ENCODE measurements at regions not wholly inside any gene's neighbourhood (a gene's known extent, or its start where the extent isn't known, plus 50 kb on each side); places are given as distances from the start of the nearest gene placed in this dataset.

GRCh38 chr6:164911151-164911550 is 398.3 kb downstream of the C6orf118 start:
- no peak for DNase-seq

GRCh38 chr6:164906766-164907165 is 402.6 kb downstream of the C6orf118 start:
- no peak for DNase-seq

- peak in 1 of 2 experiments; percentile 75 for DNase-seq
These were observed 404.1 kb downstream of the C6orf118 start for GRCh38 chr6:164905311-164905710.

- DNase-seq = no peak
These were observed 411.0 kb downstream of the C6orf118 start for GRCh38 chr6:164898412-164898811.

- DNase-seq = peak in 1 of 2 experiments; percentile 13
These were observed 411.7 kb downstream of the C6orf118 start for GRCh38 chr6:164897523-164898235.

GRCh38 chr6:164889980-164890379 is 419.4 kb downstream of the C6orf118 start:
- DNase-seq = no peak

- no peak for DNase-seq
These were observed 421.7 kb downstream of the C6orf118 start for GRCh38 chr6:164887660-164888059.

GRCh38 chr6:164882236-164882635 is 427.2 kb downstream of the C6orf118 start:
- no peak for DNase-seq

- DNase-seq = no peak
These were observed 437.6 kb downstream of the C6orf118 start for GRCh38 chr6:164871783-164872182.

- no peak for DNase-seq
These were observed 439.2 kb downstream of the C6orf118 start for GRCh38 chr6:164870164-164870563.

GRCh38 chr6:164861967-164862366 is 447.4 kb downstream of the C6orf118 start:
- no peak for DNase-seq

- no peak for DNase-seq
These were observed 449.6 kb downstream of the C6orf118 start for GRCh38 chr6:164859816-164860215.

- DNase-seq = no peak
These were observed 453.3 kb downstream of the C6orf118 start for GRCh38 chr6:164856138-164856537.

GRCh38 chr6:164855281-164855680 is 454.1 kb downstream of the C6orf118 start:
- no peak for DNase-seq

- DNase-seq = no peak
These were observed 454.9 kb downstream of the C6orf118 start for GRCh38 chr6:164854526-164854925.

- peak; percentile 3 to 42 for DNase-seq
These were observed 463.6 kb downstream of the C6orf118 start for GRCh38 chr6:164845773-164846172.

- DNase-seq = no peak
These were observed 467.3 kb downstream of the C6orf118 start for GRCh38 chr6:164842085-164842484.

GRCh38 chr6:164838068-164838615 is 471.3 kb downstream of the C6orf118 start:
- DNase-seq = no peak

- DNase-seq = no peak
These were observed 472.9 kb downstream of the C6orf118 start for GRCh38 chr6:164836486-164836885.

GRCh38 chr6:164832410-164832809 is 477.0 kb downstream of the C6orf118 start:
- DNase-seq = no peak

GRCh38 chr6:164827537-164827936 is 481.9 kb downstream of the C6orf118 start:
- DNase-seq = no peak

GRCh38 chr6:164826831-164827468 is 482.5 kb downstream of the C6orf118 start:
- DNase-seq = no peak

GRCh38 chr6:164825386-164825785 is 484.0 kb downstream of the C6orf118 start:
- DNase-seq = no peak

- no peak for DNase-seq
These were observed 491.7 kb downstream of the C6orf118 start for GRCh38 chr6:164817662-164818061.
